NCI-H460 (cell line): ENCODE measurements at regions not wholly inside any gene's neighbourhood (a gene's known extent, or its start where the extent isn't known, plus 50 kb on each side); places are given as distances from the start of the nearest gene placed in this dataset.

Experiments
- DNase-seq: peaks from one replicate; pipeline ENCODE4 v3.0.0-alpha.2; 2016; ENCODE audit warnings: low read depth; ENCODE audit errors: extremely low read depth

- DNase-seq = peak; percentile 22
Observed at GRCh38 chr7:116417593-116418345, 81.8 kb upstream of the CAV2 start.

GRCh38 chr7:116418524-116418923 is 81.0 kb upstream of the CAV2 start:
- DNase-seq = no peak

GRCh38 chr7:116420003-116420402 is 79.5 kb upstream of the CAV2 start:
- DNase-seq = no peak

- DNase-seq = no peak
Observed at GRCh38 chr7:116421298-116421697, 78.2 kb upstream of the CAV2 start.

GRCh38 chr7:116422683-116423082 is 76.9 kb upstream of the CAV2 start:
- no peak for DNase-seq

- no peak for DNase-seq
Observed at GRCh38 chr7:116423499-116423898, 76.0 kb upstream of the CAV2 start.

GRCh38 chr7:116425647-116426209 is 73.8 kb upstream of the CAV2 start:
- DNase-seq = no peak

GRCh38 chr7:116426428-116427156 is 72.9 kb upstream of the CAV2 start:
- DNase-seq = peak; percentile 92

GRCh38 chr7:116429986-116430619 is 69.4 kb upstream of the CAV2 start:
- no peak for DNase-seq

- no peak for DNase-seq
Observed at GRCh38 chr7:116431787-116432526, 67.6 kb upstream of the CAV2 start.

GRCh38 chr7:116432527-116432916 is 67.0 kb upstream of the CAV2 start:
- DNase-seq = no peak

GRCh38 chr7:116433246-116433645 is 66.3 kb upstream of the CAV2 start:
- no peak for DNase-seq

- no peak for DNase-seq
Observed at GRCh38 chr7:116434820-116435341, 64.7 kb upstream of the CAV2 start.

- DNase-seq = no peak
Observed at GRCh38 chr7:116436305-116436826, 63.2 kb upstream of the CAV2 start.

- DNase-seq = peak; percentile 40
Observed at GRCh38 chr7:116438267-116438666, 61.3 kb upstream of the CAV2 start.

GRCh38 chr7:116439005-116439404 is 60.5 kb upstream of the CAV2 start:
- no peak for DNase-seq

- no peak for DNase-seq
Observed at GRCh38 chr7:116439841-116440549, 59.5 kb upstream of the CAV2 start.

- DNase-seq = no peak
Observed at GRCh38 chr7:116441534-116441933, 58.0 kb upstream of the CAV2 start.

- peak; percentile 88 for DNase-seq
Observed at GRCh38 chr7:116443101-116443523, 56.4 kb upstream of the CAV2 start.

- no peak for DNase-seq
Observed at GRCh38 chr7:116443646-116444045, 55.9 kb upstream of the CAV2 start.
